ENCODE measurements at regions not wholly inside any gene's neighbourhood (a gene's known extent, or its start where the extent isn't known, plus 50 kb on each side); places are given as distances from the start of the nearest gene placed in this dataset.

DNA sequence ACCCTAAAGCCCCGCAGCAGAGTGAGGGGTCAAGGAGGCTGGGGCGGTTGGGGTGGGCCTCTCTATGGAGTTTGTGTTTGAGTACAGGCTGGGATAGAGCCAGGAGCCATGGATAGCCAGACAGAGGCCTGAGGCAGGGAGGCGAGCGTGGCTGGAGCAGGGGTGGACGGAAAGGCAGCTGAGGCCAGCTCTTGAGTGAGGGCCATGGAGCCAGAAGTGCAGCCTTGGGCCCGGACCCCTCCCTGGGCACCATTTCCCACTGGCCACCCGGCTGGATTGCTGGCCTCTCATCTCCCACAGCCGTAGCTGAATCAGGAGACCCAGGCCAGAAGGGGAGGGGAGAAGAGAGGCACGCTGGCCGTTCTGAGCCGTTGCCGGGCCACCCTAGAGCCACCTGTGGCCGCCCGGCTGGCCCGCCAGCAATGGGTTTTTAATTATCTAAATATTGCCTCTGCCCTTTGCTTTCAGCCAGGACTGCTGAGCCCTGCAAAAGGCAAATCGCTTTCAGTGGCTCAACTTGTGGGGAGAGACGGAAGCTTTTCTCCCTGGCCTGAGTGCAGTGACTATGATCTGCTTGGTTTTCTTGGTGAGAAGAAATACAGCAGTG lies 75.2 kb upstream of the GSE1 start:
- TF ChIP-seq POLR2A (IDR thresholded peaks at IDR 0.05) (no peak), POLR2AphosphoS5 (IDR thresholded peaks at IDR 0.05; ENCODE audit: insufficient read depth in 1 of 2, low read depth in 1 of 2) (no peak)
- TF ChIP-seq, protein P1, sequence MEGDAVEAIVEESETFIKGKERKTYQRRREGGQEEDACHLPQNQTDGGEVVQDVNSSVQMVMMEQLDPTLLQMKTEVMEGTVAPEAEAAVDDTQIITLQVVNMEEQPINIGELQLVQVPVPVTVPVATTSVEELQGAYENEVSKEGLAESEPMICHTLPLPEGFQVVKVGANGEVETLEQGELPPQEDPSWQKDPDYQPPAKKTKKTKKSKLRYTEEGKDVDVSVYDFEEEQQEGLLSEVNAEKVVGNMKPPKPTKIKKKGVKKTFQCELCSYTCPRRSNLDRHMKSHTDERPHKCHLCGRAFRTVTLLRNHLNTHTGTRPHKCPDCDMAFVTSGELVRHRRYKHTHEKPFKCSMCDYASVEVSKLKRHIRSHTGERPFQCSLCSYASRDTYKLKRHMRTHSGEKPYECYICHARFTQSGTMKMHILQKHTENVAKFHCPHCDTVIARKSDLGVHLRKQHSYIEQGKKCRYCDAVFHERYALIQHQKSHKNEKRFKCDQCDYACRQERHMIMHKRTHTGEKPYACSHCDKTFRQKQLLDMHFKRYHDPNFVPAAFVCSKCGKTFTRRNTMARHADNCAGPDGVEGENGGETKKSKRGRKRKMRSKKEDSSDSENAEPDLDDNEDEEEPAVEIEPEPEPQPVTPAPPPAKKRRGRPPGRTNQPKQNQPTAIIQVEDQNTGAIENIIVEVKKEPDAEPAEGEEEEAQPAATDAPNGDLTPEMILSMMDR (IDR thresholded peaks at IDR 0.05), result no peak

All from vagina (tissue), 2 donors.